GM12878 (cell line): ENCODE measurements at regions not wholly inside any gene's neighbourhood (a gene's known extent, or its start where the extent isn't known, plus 50 kb on each side); places are given as distances from the start of the nearest gene placed in this dataset.
A peak's percentile ranks its signal among the peaks of the same experiment; 100 is the strongest.

Experiments used
- ATAC-seq: fragments of 200-7000 bp; cut with Tn5 transposase; 3 replicates; pipeline ENCODE4 v1.9.1; 2020; ENCODE audit warnings: mild to moderate bottlenecking, moderate library complexity
- BruUV-seq: library from RNA; stranded (reverse); fragments of 400-500 nt; replicated peaks from 2 replicates; lab custom pipeline; 2021; lab: Mats Ljungman, UMichigan
- CTCF ChIA-PET: fragments of 300-600 bp; sonication (Branson Sonifier 250); formaldehyde crosslinking; extraction: SDS; loops from one replicate; lab custom pipeline; 2021; ENCODE audit warnings: inconsistent platforms; lab: Yijun Ruan, JAX
- POLR2A ChIA-PET: fragments of 350-600 bp; formaldehyde crosslinking; extraction: SDS; loops from one replicate; lab custom pipeline; 2021; ENCODE audit warnings: inconsistent platforms; lab: Charles Lee
- RAD21 ChIA-PET: fragments of 300-600 bp; sonication (Branson Sonifier 250); formaldehyde crosslinking; loops from one replicate; lab custom pipeline; 2023; ENCODE audit warnings: antibody characterized with exemption; ENCODE audit not compliant: unreplicated experiment; lab: Charles Lee
- SMC1A ChIA-PET: fragments of 300-600 bp; sonication (Branson Sonifier 250); formaldehyde crosslinking; loops from one replicate; lab custom pipeline; 2023; ENCODE audit not compliant: unreplicated experiment, uncharacterized antibody; lab: Charles Lee
- DNase-seq: peaks from one replicate; pipeline ENCODE4 v3.0.0-alpha.2; 2011; ENCODE audit warnings: low read depth, low spot score
- FAIRE-seq: peaks from 3 replicates; lab custom pipeline; 2011; peaks lifted over from hg19 to GRCh38; lab: Jason Lieb, UNC
- H2AFZ ChIP-seq: 2 replicates; pipeline ENCODE4 v1.6.0; 2011; ENCODE audit warnings: low read depth, low read length, control low read depth; ENCODE audit not compliant: control insufficient read depth
- H3K27ac ChIP-seq: 2 replicates; pipeline ENCODE4 v1.5.1; 2011; ENCODE audit warnings: control low read depth; ENCODE audit not compliant: control insufficient read depth, insufficient read depth
- H3K27me3 ChIP-seq, 2 experiments: replicated peaks in 1 of 2; 2 replicates each; pipeline versions ENCODE4 v1.6.0 to v1.6.1; 2011; ENCODE audit warnings: low read length in 1 of 2; ENCODE audit not compliant: control insufficient read depth in 2 of 2, insufficient read depth in 2 of 2
- H3K36me3 ChIP-seq, 2 experiments: 2 replicates each; pipeline ENCODE4 v1.5.1; 2011; ENCODE audit warnings: low read length in 1 of 2; ENCODE audit not compliant: control insufficient read depth in 2 of 2, insufficient read depth in 2 of 2
- H3K4me1 ChIP-seq: 2 replicates; pipeline ENCODE4 v1.6.1; 2011; ENCODE audit warnings: mild to moderate bottlenecking, low read length, moderate library complexity, mixed read lengths; ENCODE audit not compliant: control insufficient read depth, insufficient read depth
- H3K4me2 ChIP-seq: 2 replicates; pipeline ENCODE4 v1.6.0; 2011; ENCODE audit warnings: control low read depth; ENCODE audit not compliant: control insufficient read depth, insufficient read depth
- H3K4me3 ChIP-seq: fragments of 200-600 bp; sonication (generic); 2 replicates; pipeline ENCODE4 v1.5.1; 2016
- H3K79me2 ChIP-seq: 2 replicates; pipeline ENCODE4 v1.6.0; 2011; ENCODE audit warnings: low read length; ENCODE audit not compliant: control insufficient read depth, insufficient read depth
- H3K9ac ChIP-seq: 2 replicates; pipeline ENCODE4 v1.8.0; 2011; ENCODE audit warnings: low read length, control low read depth, mixed read lengths; ENCODE audit not compliant: control insufficient read depth, insufficient read depth
- H3K9me3 ChIP-seq: replicated peaks from 3 replicates; pipeline ENCODE4 v1.5.1; 2011; ENCODE audit warnings: mild to moderate bottlenecking, low read length; ENCODE audit not compliant: control insufficient read depth, insufficient read depth
- H4K20me1 ChIP-seq: 2 replicates; pipeline ENCODE4 v1.6.0; 2011; ENCODE audit not compliant: control insufficient read depth, insufficient read depth
- CBX5 ChIP-seq: sonication (generic); IDR thresholded peaks from 2 replicates; pipeline ENCODE4 v1.6.1; 2016; ENCODE audit warnings: low read depth, moderate library complexity, mild to moderate bottlenecking, inconsistent platforms
- EGR1 ChIP-seq, 2 experiments: IDR thresholded peaks; 1 replicate in 1 of 2; 2 replicates in 1 of 2; pipeline ENCODE4 v1.6.1; 2011 to 2012; ENCODE audit warnings: low read depth in 2 of 2, low read length in 2 of 2, borderline replicate concordance in 1 of 2, mild to moderate bottlenecking in 1 of 2, moderate library complexity in 1 of 2
- HDAC6 ChIP-seq: fragments of 200-600 bp; sonication (generic); IDR thresholded peaks from one replicate; pipeline ENCODE4 v1.8.0; 2017; ENCODE audit warnings: antibody characterized with exemption; ENCODE audit not compliant: unreplicated experiment
- PAX8 ChIP-seq: fragments of 450-650 bp; IDR thresholded peaks from 2 replicates; pipeline ENCODE4 v1.6.1; 2017; ENCODE audit warnings: mild to moderate bottlenecking, moderate library complexity
- PBX3 ChIP-seq: IDR thresholded peaks from 2 replicates; pipeline ENCODE4 v1.6.1; 2011; ENCODE audit warnings: mild to moderate bottlenecking, low read depth, low read length, moderate library complexity; ENCODE audit not compliant: insufficient replicate concordance
- POLR2A ChIP-seq: IDR thresholded peaks from 2 replicates; pipeline ENCODE4 v1.6.1; 2011; ENCODE audit warnings: low read depth, mild to moderate bottlenecking, low read length
- RAD51 ChIP-seq: fragments of 450-650 bp; IDR thresholded peaks from 2 replicates; pipeline ENCODE4 v1.6.1; 2016; ENCODE audit warnings: moderate library complexity, mild to moderate bottlenecking, inconsistent platforms
- in situ Hi-C: fragments of 300-500 bp; cut with MboI; formaldehyde crosslinking; loops from 9 replicates; pipeline ENCODE4 v1.14.3; 2018; ENCODE audit warnings: mixed read lengths
- intact Hi-C: fragments of 100-400 bp; cut with micrococcal nuclease; formaldehyde crosslinking; loops from one replicate; pipeline ENCODE4 v1.14.2; 2022; ENCODE audit not compliant: unreplicated experiment
- TF ChIP-seq, protein P1 (sequence below): IDR thresholded peaks from 2 replicates; pipeline ENCODE4 v1.6.1; 2012; ENCODE audit warnings: low read depth, low read length, improper control_type of control experiment
- TF ChIP-seq, protein P2 (sequence below): fragments of 150-350 bp; IDR thresholded peaks from 2 replicates; pipeline ENCODE4 v1.6.1; 2014; ENCODE audit warnings: mild to moderate bottlenecking, low read depth, low read length
- TF ChIP-seq, protein P3 (sequence below): fragments of 450-650 bp; formaldehyde crosslinking; IDR thresholded peaks from 2 replicates; pipeline ENCODE4 v1.4.0; 2022; ENCODE audit warnings: mild to moderate bottlenecking, moderate library complexity
- TF ChIP-seq, protein P4 (sequence below): fragments of 450-650 bp; IDR thresholded peaks from 2 replicates; pipeline ENCODE4 v1.6.1; 2017; ENCODE audit warnings: borderline replicate concordance

DNA sequence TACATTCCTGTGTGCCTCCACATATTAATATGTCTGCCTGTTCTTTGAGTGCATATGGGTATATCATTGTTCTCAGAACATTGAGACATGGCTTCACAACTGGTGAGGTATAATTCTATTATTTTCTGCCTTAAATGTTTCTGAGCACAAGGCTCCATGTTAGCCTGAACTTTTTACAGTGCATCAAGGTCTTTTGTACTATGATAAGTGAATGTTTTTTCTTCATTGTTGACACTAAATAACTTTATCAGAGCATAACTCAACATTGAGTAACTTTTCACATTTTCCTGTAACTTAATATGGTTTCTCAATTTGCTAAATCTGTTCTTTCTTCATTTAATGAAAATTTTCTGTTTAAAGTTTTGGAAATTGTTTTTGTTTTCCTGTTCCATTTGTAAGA, 262.9 kb downstream of the HNMT start:
- no peaks in the 10 kb centered on the region for H3K79me2 ChIP-seq
- FAIRE-seq, result peak; percentile 7

More for the DNA sequence above, 262.9 kb downstream of the HNMT start:
- Histone ChIP-seq H3K27ac (no peak overlapping the region), H3K9me3 (no peaks in the 10 kb centered on the region), H3K9ac (no peak overlapping the region), H3K36me3 (no peaks in the 10 kb centered on the region), H2AFZ (no peak overlapping the region), H3K4me2 (no peak overlapping the region), H3K27me3 (no peaks in the 10 kb centered on the region), H3K4me3 (no peak overlapping the region), H3K4me1 (no peaks in the 10 kb centered on the region), H4K20me1 (no peaks in the 10 kb centered on the region)
- BruUV-seq, result no TSS peak
- RAD21 ChIA-PET, result no interaction called here
- intact Hi-C loops (no loop called here), in situ Hi-C loops (no loop called here)
- SMC1A ChIA-PET, result no interaction called here
- no peak for DNase-seq
- CTCF ChIA-PET, result no interaction called here
- no peak for ATAC-seq
- POLR2A ChIA-PET, result no interaction called here
- TF ChIP-seq, protein P1, sequence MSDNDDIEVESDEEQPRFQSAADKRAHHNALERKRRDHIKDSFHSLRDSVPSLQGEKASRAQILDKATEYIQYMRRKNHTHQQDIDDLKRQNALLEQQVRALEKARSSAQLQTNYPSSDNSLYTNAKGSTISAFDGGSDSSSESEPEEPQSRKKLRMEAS, result no peak
- TF ChIP-seq PAX8 (no peak), HDAC6 (no peak), POLR2A (no peak), PBX3 (no peak), RAD51 (no peak), EGR1 (IDR thresholded peaks at IDR 0.05; ENCODE audit: borderline replicate concordance in 1 of 2, low read depth in 2 of 2, low read length in 2 of 2) (no peak), CBX5 (no peak)
- TF ChIP-seq, protein P2, sequence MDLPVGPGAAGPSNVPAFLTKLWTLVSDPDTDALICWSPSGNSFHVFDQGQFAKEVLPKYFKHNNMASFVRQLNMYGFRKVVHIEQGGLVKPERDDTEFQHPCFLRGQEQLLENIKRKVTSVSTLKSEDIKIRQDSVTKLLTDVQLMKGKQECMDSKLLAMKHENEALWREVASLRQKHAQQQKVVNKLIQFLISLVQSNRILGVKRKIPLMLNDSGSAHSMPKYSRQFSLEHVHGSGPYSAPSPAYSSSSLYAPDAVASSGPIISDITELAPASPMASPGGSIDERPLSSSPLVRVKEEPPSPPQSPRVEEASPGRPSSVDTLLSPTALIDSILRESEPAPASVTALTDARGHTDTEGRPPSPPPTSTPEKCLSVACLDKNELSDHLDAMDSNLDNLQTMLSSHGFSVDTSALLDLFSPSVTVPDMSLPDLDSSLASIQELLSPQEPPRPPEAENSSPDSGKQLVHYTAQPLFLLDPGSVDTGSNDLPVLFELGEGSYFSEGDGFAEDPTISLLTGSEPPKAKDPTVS, result no peak
- TF ChIP-seq, protein P3, sequence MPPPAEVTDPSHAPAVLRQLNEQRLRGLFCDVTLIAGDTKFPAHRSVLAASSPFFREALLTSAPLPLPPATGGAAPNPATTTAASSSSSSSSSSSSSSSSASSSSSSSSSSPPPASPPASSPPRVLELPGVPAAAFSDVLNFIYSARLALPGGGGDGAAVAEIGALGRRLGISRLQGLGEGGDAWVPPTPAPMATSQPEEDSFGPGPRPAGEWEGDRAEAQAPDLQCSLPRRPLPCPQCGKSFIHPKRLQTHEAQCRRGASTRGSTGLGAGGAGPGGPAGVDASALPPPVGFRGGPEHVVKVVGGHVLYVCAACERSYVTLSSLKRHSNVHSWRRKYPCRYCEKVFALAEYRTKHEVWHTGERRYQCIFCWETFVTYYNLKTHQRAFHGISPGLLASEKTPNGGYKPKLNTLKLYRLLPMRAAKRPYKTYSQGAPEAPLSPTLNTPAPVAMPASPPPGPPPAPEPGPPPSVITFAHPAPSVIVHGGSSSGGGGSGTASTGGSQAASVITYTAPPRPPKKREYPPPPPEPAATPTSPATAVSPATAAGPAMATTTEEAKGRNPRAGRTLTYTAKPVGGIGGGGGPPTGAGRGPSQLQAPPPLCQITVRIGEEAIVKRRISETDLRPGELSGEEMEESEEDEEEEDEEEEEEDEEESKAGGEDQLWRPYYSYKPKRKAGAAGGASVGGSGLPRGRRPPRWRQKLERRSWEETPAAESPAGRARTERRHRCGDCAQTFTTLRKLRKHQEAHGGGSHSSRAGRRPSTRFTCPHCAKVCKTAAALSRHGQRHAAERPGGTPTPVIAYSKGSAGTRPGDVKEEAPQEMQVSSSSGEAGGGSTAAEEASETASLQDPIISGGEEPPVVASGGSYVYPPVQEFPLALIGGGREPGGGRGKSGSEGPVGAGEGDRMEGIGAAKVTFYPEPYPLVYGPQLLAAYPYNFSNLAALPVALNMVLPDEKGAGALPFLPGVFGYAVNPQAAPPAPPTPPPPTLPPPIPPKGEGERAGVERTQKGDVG (CRISPR knock-in tag), result no peak
- TF ChIP-seq, protein P4, sequence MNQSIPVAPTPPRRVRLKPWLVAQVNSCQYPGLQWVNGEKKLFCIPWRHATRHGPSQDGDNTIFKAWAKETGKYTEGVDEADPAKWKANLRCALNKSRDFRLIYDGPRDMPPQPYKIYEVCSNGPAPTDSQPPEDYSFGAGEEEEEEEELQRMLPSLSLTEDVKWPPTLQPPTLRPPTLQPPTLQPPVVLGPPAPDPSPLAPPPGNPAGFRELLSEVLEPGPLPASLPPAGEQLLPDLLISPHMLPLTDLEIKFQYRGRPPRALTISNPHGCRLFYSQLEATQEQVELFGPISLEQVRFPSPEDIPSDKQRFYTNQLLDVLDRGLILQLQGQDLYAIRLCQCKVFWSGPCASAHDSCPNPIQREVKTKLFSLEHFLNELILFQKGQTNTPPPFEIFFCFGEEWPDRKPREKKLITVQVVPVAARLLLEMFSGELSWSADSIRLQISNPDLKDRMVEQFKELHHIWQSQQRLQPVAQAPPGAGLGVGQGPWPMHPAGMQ, result no peak
